Ectodermal cell (in vitro differentiated cells): ENCODE measurements at regions not wholly inside any gene's neighbourhood (a gene's known extent, or its start where the extent isn't known, plus 50 kb on each side); places are given as distances from the start of the nearest gene placed in this dataset.

ENCODE experiments used
- H3K27ac ChIP-seq: 2 replicates; pipeline ENCODE4 v1.7.0; 2013; ENCODE audit warnings: mild to moderate bottlenecking, low read depth, low read length; ENCODE audit not compliant: insufficient read depth, poor library complexity, severe bottlenecking
- H3K27me3 ChIP-seq: 2 replicates; pipeline ENCODE4 v1.7.0; 2013; ENCODE audit warnings: mild to moderate bottlenecking, low read length; ENCODE audit not compliant: insufficient read depth, control insufficient read depth, poor library complexity, severe bottlenecking
- H3K36me3 ChIP-seq: one replicate; pipeline ENCODE4 v1.7.0; 2013; ENCODE audit warnings: low read length; ENCODE audit not compliant: control insufficient read depth, insufficient read depth
- H3K4me1 ChIP-seq: one replicate; pipeline ENCODE4 v1.7.0; 2013; ENCODE audit warnings: low read length; ENCODE audit not compliant: control insufficient read depth, insufficient read depth
- H3K4me3 ChIP-seq: 2 replicates; pipeline ENCODE4 v1.7.0; 2013; ENCODE audit warnings: low read depth, low read length, control low read depth; ENCODE audit not compliant: insufficient read depth
- H3K9me3 ChIP-seq: 2 replicates; pipeline ENCODE4 v1.7.0; 2013; ENCODE audit warnings: mild to moderate bottlenecking, low read length, moderate library complexity; ENCODE audit not compliant: control insufficient read depth
- WGBS, 2 experiments: methylation state at CpG; one replicate each; pipeline ENCODE4 v1.1.7; 2013; ENCODE audit warnings: missing lambda C conversion rate in 2 of 2; 5-methylcytosine and 5-hydroxymethylcytosine counted together

- 44 to 48% methylated on average over 2 of the region's 2 CpGs for WGBS, 2 experiments
- no peaks in the 10 kb centered on the region for H3K9me3 ChIP-seq
- no peak overlapping the region for H3K4me3 ChIP-seq
- H3K27ac ChIP-seq: no peak overlapping the region
- H3K36me3 ChIP-seq: no peaks in the 10 kb centered on the region
- no peaks in the 10 kb centered on the region for H3K4me1 ChIP-seq
- H3K27me3 ChIP-seq: no peaks in the 10 kb centered on the region
Measured at GRCh38 chr13:39803156-39803555, 147.7 kb downstream of the COG6 start.

GRCh38 chr13:39803851-39804250 is 148.4 kb downstream of the COG6 start:
- Histone ChIP-seq H3K27ac (no peak overlapping the region), H3K36me3 (no peaks in the 10 kb centered on the region), H3K4me3 (no peak overlapping the region), H3K27me3 (no peaks in the 10 kb centered on the region), H3K9me3 (no peaks in the 10 kb centered on the region), H3K4me1 (no peaks in the 10 kb centered on the region)
- WGBS, 2 experiments: 92 to 100% methylated on average over 1 of the region's 1 CpG

- 70 to 87% methylated on average over 3 to 5 of the region's 5 CpGs for WGBS, 2 experiments
- Histone ChIP-seq H3K27ac (no peak overlapping the region), H3K9me3 (no peaks in the 10 kb centered on the region), H3K4me1 (no peaks in the 10 kb centered on the region), H3K27me3 (no peaks in the 10 kb centered on the region), H3K36me3 (no peaks in the 10 kb centered on the region), H3K4me3 (no peak overlapping the region)
Measured at GRCh38 chr13:39804332-39805210, 149.1 kb downstream of the COG6 start.

GRCh38 chr13:39809466-39809865 is 154.0 kb downstream of the COG6 start:
- H3K27ac ChIP-seq: no peak overlapping the region
- H3K9me3 ChIP-seq: no peaks in the 10 kb centered on the region
- no peaks in the 10 kb centered on the region for H3K27me3 ChIP-seq
- H3K4me3 ChIP-seq: no peak overlapping the region
- WGBS, 2 experiments: 89 to 95% methylated on average over 1 of the region's 1 CpG
- H3K36me3 ChIP-seq: no peaks in the 10 kb centered on the region
- no peaks in the 10 kb centered on the region for H3K4me1 ChIP-seq

GRCh38 chr13:39810091-39810877 is 154.8 kb downstream of the COG6 start:
- H3K9me3 ChIP-seq: no peaks in the 10 kb centered on the region
- H3K36me3 ChIP-seq: no peaks in the 10 kb centered on the region
- no peak overlapping the region for H3K27ac ChIP-seq
- H3K4me1 ChIP-seq: no peaks in the 10 kb centered on the region
- 89 to 93% methylated on average over 9 to 10 of the region's 10 CpGs for WGBS, 2 experiments
- H3K27me3 ChIP-seq: no peaks in the 10 kb centered on the region
- no peak overlapping the region for H3K4me3 ChIP-seq

- no peaks in the 10 kb centered on the region for H3K36me3 ChIP-seq
- no peaks in the 10 kb centered on the region for H3K27me3 ChIP-seq
- no peak overlapping the region for H3K27ac ChIP-seq
- 93 to 98% methylated on average over 6 of the region's 6 CpGs for WGBS, 2 experiments
- no peak overlapping the region for H3K4me3 ChIP-seq
- no peaks in the 10 kb centered on the region for H3K9me3 ChIP-seq
- H3K4me1 ChIP-seq: no peaks in the 10 kb centered on the region
Measured at GRCh38 chr13:39811051-39811450, 155.6 kb downstream of the COG6 start.

GRCh38 chr13:39811696-39812095 is 156.2 kb downstream of the COG6 start:
- WGBS, 2 experiments: 91 to 92% methylated on average over 5 of the region's 5 CpGs
- H3K4me3 ChIP-seq: no peak overlapping the region
- H3K27me3 ChIP-seq: no peaks in the 10 kb centered on the region
- H3K36me3 ChIP-seq: no peaks in the 10 kb centered on the region
- no peak overlapping the region for H3K27ac ChIP-seq
- no peaks in the 10 kb centered on the region for H3K4me1 ChIP-seq
- H3K9me3 ChIP-seq: no peaks in the 10 kb centered on the region

- no peak overlapping the region for H3K4me3 ChIP-seq
- H3K4me1 ChIP-seq: peaks cover 5% of the 10 kb centered on the region
- H3K36me3 ChIP-seq: no peaks in the 10 kb centered on the region
- H3K9me3 ChIP-seq: no peaks in the 10 kb centered on the region
- H3K27me3 ChIP-seq: no peaks in the 10 kb centered on the region
- WGBS, 2 experiments: 71 to 94% methylated on average over 3 to 4 of the region's 5 CpGs
- H3K27ac ChIP-seq: no peak overlapping the region
Measured at GRCh38 chr13:39815345-39816111, 160.1 kb downstream of the COG6 start.

- H3K4me3 ChIP-seq: no peak overlapping the region
- 81 to 89% methylated on average over 3 to 6 of the region's 6 CpGs for WGBS, 2 experiments
- H3K9me3 ChIP-seq: no peaks in the 10 kb centered on the region
- no peak overlapping the region for H3K27ac ChIP-seq
- H3K27me3 ChIP-seq: no peaks in the 10 kb centered on the region
- H3K4me1 ChIP-seq: peaks cover 10% of the 10 kb centered on the region
- H3K36me3 ChIP-seq: no peaks in the 10 kb centered on the region
Measured at GRCh38 chr13:39816936-39817335, 161.5 kb downstream of the COG6 start.

GRCh38 chr13:39818953-39819352 is 163.5 kb downstream of the COG6 start:
- no peaks in the 10 kb centered on the region for H3K36me3 ChIP-seq
- H3K9me3 ChIP-seq: no peaks in the 10 kb centered on the region
- no peaks in the 10 kb centered on the region for H3K27me3 ChIP-seq
- no peak overlapping the region for H3K27ac ChIP-seq
- 86 to 92% methylated on average over 5 of the region's 5 CpGs for WGBS, 2 experiments
- H3K4me3 ChIP-seq: no peak overlapping the region
- H3K4me1 ChIP-seq: peaks cover 10% of the 10 kb centered on the region
